HG02973 (cell line): ENCODE measurements at regions not wholly inside any gene's neighbourhood (a gene's known extent, or its start where the extent isn't known, plus 50 kb on each side); places are given as distances from the start of the nearest gene placed in this dataset.
"Not testable (repeated sequence)": the region's sequence is repeated elsewhere in the genome, so short reads cannot be mapped to it uniquely, and the experiment has no call there.

Experiments
- ATAC-seq: cut with Tn5 transposase; IDR thresholded peaks from one replicate; pipeline ENCODE4 v1.9.1; 2021; ENCODE audit warnings: moderate library complexity; ENCODE audit not compliant: unreplicated experiment

- ATAC-seq, result no peak
Observed at GRCh38 chr1:222416001-222416791, 131.7 kb downstream of the HHIPL2 start.

GRCh38 chr1:222415441-222415840 lies 132.5 kb downstream of the HHIPL2 start:
- ATAC-seq, result no peak

DNA sequence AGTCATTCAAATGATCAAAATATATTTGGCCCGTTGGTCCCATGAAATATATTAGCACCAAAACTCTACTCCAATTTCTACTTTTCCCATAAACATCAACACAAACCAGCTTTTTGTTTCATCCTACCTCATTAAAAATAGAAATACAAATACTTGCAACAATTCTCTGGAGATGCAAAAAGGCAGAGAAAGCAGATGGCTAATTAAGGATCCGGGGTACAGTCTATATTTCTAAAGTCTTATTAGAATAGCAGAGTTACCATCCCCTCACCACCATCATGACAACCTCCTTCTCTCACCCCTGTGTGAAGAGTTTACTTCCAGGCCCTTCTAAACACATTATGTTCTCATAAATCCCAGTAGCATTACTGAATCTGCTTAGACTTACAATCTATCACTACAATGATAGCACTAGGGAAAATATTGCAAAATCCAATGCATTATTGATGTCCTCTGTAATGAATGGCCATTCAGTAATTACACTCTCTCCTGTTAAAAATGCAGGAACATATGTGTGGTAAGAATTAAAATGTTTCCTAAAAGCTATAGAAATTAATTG lies 133.8 kb downstream of the HHIPL2 start:
- no peak for ATAC-seq

DNA sequence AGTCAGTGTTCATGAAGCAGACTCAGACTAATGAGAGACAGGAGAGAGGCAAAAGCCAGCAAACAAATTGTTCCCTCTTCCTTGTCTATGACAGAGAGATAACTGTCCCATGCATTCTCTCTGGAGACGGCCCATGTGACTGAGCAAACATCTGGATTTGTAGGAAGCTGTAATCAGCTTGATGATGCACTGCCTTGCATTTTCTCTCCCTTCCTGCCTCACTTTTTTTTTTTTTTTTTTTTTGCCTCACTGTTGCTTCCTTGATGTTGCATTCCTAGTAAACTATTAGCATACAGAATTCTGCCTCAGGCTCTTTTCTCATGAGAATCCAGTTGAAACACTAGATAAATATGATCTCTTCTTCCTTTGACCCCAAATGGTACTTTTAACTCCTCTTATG lies 134.5 kb downstream of the HHIPL2 start:
- ATAC-seq, result no peak

DNA sequence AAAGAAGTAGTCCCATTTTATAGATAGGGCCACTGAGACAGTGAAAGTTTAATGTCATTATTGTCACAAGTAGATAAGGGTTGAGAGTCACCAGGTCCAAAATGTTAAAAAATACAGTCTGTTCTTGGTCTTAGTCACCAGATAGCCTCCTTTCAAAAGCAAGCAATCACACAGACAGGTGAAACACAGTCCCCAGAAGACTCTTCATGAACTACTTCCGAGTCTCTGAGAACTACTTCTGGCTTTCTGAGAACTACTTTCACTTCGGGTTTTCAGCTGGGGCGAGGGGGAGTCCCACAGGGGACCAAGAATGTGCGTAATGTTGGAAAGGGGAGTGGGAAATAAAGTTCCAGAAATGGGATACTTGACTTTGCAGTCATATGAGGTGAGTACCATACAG lies 143.2 kb downstream of the HHIPL2 start:
- ATAC-seq, result no peak

DNA sequence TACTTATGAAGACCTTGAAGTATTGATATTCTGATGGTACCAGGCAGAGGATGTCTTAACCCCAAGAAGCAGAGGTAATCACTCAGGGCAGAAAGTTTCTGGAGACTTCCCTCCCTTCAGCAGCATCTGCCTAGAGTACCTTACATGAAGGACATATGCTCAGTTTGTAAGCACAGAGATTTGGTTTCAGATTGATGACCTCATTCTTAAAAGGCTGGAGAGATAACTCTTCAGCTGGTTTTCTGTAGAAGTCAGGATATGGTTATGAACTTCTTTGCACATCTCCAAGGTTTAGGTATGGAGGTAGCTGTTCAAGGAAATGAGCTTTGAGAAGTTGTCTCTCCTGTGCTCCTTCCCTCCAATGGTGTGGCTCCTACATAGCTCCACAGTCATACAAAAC lies 148.7 kb downstream of the HHIPL2 start:
- ATAC-seq, result no peak

DNA sequence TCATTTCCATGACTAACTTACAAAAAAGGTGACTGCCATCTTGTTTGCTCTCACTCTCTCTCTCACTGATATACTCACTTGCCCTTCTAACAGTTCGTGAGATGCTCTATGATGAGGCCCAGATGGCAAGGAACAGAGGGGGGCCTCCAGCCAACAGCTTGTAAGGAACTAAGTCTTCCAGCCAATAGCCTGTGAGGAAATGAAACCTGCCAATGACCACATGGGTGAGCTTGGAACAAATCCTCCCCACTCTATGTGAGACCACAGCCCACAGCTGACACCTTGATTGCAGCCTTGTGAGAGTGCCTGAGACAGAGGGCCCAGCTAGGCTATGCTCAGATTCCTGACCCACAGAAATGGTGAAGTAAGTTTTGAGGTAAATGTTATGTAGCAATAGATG lies 153.7 kb downstream of the HHIPL2 start:
- no peak for ATAC-seq

GRCh38 chr1:222392556-222392955 lies 155.3 kb downstream of the HHIPL2 start:
- ATAC-seq, result no peak

- no peak for ATAC-seq
Observed at GRCh38 chr1:222390181-222390580, 157.7 kb downstream of the HHIPL2 start.

DNA sequence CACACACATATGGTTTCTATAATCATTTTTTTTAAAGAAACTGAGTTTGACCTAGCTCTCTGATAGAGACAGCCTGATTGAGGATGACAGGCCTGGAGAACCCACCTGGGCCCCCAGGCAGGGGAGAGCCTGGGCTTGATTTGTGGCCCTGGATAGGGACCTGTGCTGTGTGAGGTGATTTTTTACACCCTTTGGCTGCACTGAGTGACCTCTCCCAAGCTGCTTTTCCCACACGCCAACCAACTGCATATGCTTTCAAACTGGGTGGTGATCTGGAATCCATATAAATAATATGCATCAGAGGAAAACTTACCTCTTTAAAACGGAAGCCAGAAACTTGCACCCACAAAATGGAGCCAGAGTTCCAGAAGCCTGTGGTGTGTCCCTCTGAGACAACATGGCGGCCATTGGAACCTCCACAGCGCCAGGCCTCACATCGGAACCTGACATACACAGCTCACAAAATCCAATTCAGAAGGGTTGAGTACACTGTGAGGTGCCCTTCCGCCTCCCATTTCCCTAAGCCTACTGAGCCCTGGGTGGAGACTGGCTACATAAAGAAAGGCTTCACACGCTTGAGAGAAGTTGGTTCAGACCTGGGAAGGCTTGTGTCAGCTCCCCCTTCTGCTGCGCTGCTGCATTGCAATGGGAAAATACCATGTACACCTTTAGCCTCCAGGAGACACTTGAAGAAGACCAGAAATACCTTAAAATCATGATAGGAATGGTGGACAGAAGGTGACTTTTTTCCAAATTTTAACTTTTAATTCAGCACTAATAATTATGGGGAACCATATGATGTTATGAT lies 160.7 kb downstream of the HHIPL2 start:
- no peak for ATAC-seq

GRCh38 chr1:222385955-222386354 lies 161.9 kb downstream of the HHIPL2 start:
- no peak for ATAC-seq

- no peak for ATAC-seq
Observed at GRCh38 chr1:222385262-222385661, 162.6 kb downstream of the HHIPL2 start.

DNA sequence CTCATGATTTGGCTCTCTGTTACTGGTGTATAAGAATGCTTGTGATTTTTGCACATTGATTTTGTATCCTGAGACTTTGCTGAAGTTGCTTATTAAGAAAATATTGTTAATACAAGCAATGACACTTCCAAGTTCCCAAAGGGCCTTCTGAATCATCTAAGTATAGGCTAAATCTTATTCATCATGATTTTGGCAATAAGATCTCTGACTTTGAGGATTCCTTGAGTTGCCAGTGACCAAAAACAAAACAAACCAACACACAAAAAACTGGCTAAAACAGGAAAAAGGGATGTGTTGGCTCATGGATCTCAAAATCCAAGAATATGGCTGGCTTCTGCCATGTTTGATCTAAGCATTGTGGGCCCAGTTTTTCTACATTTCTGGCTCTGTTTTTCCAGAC lies 163.4 kb downstream of the HHIPL2 start:
- no peak for ATAC-seq

GRCh38 chr1:222382171-222382570 lies 165.7 kb downstream of the HHIPL2 start:
- no peak for ATAC-seq

- ATAC-seq, result no peak
Observed at GRCh38 chr1:222377428-222378088, 170.3 kb downstream of the HHIPL2 start.

GRCh38 chr1:222376791-222377190 lies 171.1 kb downstream of the HHIPL2 start:
- not testable (repeated sequence) for ATAC-seq

DNA sequence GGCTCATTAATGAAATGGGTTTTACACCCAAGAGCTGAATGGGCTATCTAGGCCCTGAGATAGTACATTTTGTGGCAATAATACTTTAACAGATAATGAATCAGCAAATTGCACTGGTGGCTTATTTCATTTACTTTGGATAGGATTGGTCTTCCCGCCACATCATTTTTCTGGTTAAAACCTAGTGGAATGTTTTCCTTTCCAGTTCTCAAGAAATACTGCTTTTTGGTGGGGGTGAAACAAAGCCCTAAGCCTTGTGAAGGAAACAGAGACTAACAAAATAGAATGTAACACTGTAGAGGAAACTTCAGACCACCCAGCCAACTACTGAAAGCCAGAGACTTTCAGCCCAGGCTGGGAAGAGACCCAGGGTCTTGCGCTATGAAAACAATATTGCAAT lies 172.2 kb downstream of the HHIPL2 start:
- no peak for ATAC-seq

DNA sequence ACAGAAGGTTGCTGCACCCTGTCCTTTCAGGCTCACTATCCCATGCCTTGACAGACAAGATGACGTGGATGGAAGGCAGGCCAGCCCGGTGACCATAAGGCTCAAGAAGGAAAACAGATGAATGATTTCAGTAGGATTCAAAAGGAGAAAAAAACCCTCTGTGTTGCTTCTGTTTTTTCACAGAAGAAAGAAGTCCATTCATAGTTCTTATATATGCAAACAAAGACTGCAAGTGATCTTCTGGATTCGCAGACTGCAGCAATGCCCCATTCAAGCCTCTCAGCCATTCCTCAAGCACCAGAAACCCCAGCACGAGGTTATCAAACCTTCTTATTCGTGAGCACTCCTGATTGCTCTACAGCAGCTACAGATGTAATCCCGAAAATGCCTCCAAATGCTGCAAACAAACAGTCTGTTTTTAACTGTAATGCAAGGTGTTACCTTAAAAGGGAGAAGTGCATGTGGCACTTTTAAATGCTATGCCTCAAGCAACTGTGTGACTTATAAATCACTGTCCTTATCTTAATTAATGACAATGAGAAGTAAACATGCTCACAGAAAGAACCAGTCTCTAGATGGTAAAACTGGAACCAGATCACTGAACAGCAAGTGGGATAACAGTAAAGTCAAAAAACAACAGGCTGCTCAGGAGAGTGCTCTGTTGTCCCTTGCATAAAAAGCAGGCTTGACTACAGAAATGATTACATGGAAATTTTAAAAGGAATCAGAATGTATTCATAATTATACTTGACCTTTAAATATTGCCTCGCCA lies 173.9 kb downstream of the HHIPL2 start:
- no peak for ATAC-seq

GRCh38 chr1:222373216-222373615 lies 174.7 kb downstream of the HHIPL2 start:
- peak; percentile 75 for ATAC-seq

GRCh38 chr1:222372221-222372620 lies 175.7 kb downstream of the HHIPL2 start:
- ATAC-seq, result no peak
